Colonic mucosa (tissue), 4 donors: ENCODE measurements at regions not wholly inside any gene's neighbourhood (a gene's known extent, or its start where the extent isn't known, plus 50 kb on each side); places are given as distances from the start of the nearest gene placed in this dataset.

Experiments used
- DNase-seq: peaks from one replicate; pipeline ENCODE4 v3.0.0-alpha.2; 2020
- H3K27ac ChIP-seq: fragments of 200-600 bp; one replicate; pipeline ENCODE4 v1.8.0; 2021
- H3K27me3 ChIP-seq: fragments of 200-600 bp; one replicate; pipeline ENCODE4 v1.8.0; 2021
- H3K36me3 ChIP-seq: fragments of 200-600 bp; one replicate; pipeline ENCODE4 v1.8.0; 2021
- H3K4me1 ChIP-seq: fragments of 200-600 bp; one replicate; pipeline ENCODE4 v1.8.0; 2021; ENCODE audit warnings: mild to moderate bottlenecking
- H3K4me3 ChIP-seq: fragments of 200-600 bp; one replicate; pipeline ENCODE4 v1.8.0; 2021
- H3K9ac ChIP-seq, 2 donors: one replicate each; pipeline ENCODE4 v1.7.0; 2013; ENCODE audit warnings: control low read depth in 2 of 2, low read depth in 2 of 2, low read length in 2 of 2
- H3K9me3 ChIP-seq: fragments of 200-600 bp; one replicate; pipeline ENCODE4 v1.8.0; 2021
- intact Hi-C: fragments of 100-400 bp; cut with DNase I; formaldehyde crosslinking; loops from one replicate; pipeline ENCODE4 v1.14.1; 2022
- TF ChIP-seq, protein P1 (sequence below): fragments of 200-600 bp; IDR thresholded peaks from one replicate; pipeline ENCODE4 v1.8.0; 2022; ENCODE audit warnings: antibody characterized with exemption, mild to moderate bottlenecking
- donor health status: healthy.
- donor health status: DM: no; HTN: no; CAD: no.
- donor health status: DM: no; HTN: no; CAD: no.

- DNase-seq: no peak
- intact Hi-C loops: no loop called here
- TF ChIP-seq, protein P1, sequence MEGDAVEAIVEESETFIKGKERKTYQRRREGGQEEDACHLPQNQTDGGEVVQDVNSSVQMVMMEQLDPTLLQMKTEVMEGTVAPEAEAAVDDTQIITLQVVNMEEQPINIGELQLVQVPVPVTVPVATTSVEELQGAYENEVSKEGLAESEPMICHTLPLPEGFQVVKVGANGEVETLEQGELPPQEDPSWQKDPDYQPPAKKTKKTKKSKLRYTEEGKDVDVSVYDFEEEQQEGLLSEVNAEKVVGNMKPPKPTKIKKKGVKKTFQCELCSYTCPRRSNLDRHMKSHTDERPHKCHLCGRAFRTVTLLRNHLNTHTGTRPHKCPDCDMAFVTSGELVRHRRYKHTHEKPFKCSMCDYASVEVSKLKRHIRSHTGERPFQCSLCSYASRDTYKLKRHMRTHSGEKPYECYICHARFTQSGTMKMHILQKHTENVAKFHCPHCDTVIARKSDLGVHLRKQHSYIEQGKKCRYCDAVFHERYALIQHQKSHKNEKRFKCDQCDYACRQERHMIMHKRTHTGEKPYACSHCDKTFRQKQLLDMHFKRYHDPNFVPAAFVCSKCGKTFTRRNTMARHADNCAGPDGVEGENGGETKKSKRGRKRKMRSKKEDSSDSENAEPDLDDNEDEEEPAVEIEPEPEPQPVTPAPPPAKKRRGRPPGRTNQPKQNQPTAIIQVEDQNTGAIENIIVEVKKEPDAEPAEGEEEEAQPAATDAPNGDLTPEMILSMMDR: no peak
- H3K4me3 ChIP-seq: no peak overlapping the region
- H3K4me1 ChIP-seq: no peaks in the 10 kb centered on the region
- H3K9me3 ChIP-seq: no peaks in the 10 kb centered on the region
- H3K27ac ChIP-seq: no peak overlapping the region
- H3K27me3 ChIP-seq: no peaks in the 10 kb centered on the region
- H3K9ac ChIP-seq: no peak overlapping the region
- H3K36me3 ChIP-seq: no peaks in the 10 kb centered on the region
These were observed 284.2 kb upstream of the LRRC7 start for GRCh38 chr1:69283516-69283915.

DNA sequence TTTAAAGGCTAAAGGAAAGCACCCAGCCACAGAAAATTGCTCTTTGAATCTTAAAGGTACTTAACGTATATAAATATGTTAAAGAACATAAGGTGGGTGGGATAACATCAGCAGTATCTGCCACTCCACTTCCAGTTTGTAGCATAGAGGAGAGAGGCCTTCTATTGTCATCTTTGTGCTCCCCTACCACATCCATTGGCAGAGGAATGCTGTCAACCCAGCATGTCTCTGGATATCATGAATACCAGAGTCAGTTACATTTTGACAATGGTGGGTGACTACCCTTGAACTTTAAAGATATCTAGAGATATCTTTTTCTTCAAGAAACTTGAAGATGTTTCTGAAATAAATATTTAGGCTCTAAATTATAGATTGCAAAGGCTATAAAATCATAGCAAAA lies 283.2 kb upstream of the LRRC7 start:
- intact Hi-C loops: no loop called here
- TF ChIP-seq, protein P1: no peak
- Histone ChIP-seq H3K9ac (no peak overlapping the region), H3K36me3 (no peaks in the 10 kb centered on the region), H3K4me1 (no peaks in the 10 kb centered on the region), H3K9me3 (no peaks in the 10 kb centered on the region), H3K27me3 (no peaks in the 10 kb centered on the region), H3K27ac (no peak overlapping the region), H3K4me3 (no peak overlapping the region)
- DNase-seq: no peak

DNA sequence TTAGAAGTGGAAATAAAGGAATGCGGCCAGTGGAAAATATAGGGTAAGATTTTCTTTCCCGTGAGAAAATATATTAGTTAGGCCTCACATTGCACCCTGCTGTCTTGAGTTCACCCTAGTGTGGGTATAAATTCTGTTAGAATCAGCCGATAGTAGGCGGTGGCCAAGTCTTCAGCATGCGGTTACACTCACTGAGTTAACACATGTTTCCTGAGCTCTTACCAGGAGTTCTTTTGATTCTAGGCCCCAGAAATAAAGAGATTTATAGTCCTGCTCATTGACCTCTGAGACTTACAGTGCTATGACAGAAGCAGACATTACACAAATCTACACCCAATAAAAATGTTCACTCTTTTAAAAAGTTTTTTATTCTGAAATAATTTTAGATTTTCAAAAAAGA lies 279.3 kb upstream of the LRRC7 start:
- no peak overlapping the region for H3K4me3 ChIP-seq
- H3K36me3 ChIP-seq: no peaks in the 10 kb centered on the region
- no peaks in the 10 kb centered on the region for H3K4me1 ChIP-seq
- no peaks in the 10 kb centered on the region for H3K9me3 ChIP-seq
- TF ChIP-seq, protein P1: no peak
- H3K9ac ChIP-seq: no peak overlapping the region
- no peak for DNase-seq
- no peaks in the 10 kb centered on the region for H3K27me3 ChIP-seq
- intact Hi-C loops: no loop called here
- H3K27ac ChIP-seq: no peak overlapping the region

- H3K36me3 ChIP-seq: no peaks in the 10 kb centered on the region
- intact Hi-C loops: no loop called here
- no peaks in the 10 kb centered on the region for H3K9me3 ChIP-seq
- H3K9ac ChIP-seq: no peak overlapping the region
- H3K4me3 ChIP-seq: no peak overlapping the region
- no peak for DNase-seq
- H3K27ac ChIP-seq: no peak overlapping the region
- no peaks in the 10 kb centered on the region for H3K4me1 ChIP-seq
- TF ChIP-seq, protein P1: no peak
- no peaks in the 10 kb centered on the region for H3K27me3 ChIP-seq
These were observed 277.4 kb upstream of the LRRC7 start for GRCh38 chr1:69290291-69290690.

DNA sequence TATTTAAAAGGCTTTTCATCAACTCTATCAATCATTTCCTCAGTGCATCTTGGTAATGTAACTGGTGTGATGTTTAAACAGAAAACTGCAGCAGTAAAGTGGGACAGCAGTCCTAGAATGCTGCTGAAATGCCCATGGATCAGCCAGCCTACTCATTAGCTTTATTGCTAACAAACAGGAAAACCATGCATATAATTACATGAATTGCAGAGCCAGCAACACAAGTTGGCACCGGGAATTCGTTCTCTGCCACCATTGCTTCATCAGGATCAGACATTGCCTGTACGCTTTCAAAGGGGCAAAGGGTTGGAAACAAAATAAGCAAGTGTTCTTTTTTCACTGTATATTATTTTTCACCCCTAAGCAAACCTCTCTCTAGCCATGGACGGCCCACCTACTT lies 276.2 kb upstream of the LRRC7 start:
- no peaks in the 10 kb centered on the region for H3K36me3 ChIP-seq
- no peaks in the 10 kb centered on the region for H3K4me1 ChIP-seq
- H3K27me3 ChIP-seq: no peaks in the 10 kb centered on the region
- H3K4me3 ChIP-seq: no peak overlapping the region
- no peak overlapping the region for H3K27ac ChIP-seq
- intact Hi-C loops: no loop called here
- TF ChIP-seq, protein P1: no peak
- no peak for DNase-seq
- H3K9ac ChIP-seq: no peak overlapping the region
- no peaks in the 10 kb centered on the region for H3K9me3 ChIP-seq

GRCh38 chr1:69292833-69293232 lies 274.9 kb upstream of the LRRC7 start:
- no peaks in the 10 kb centered on the region for H3K27me3 ChIP-seq
- H3K4me3 ChIP-seq: no peak overlapping the region
- no peak for DNase-seq
- H3K9me3 ChIP-seq: no peaks in the 10 kb centered on the region
- no peak overlapping the region for H3K27ac ChIP-seq
- H3K36me3 ChIP-seq: no peaks in the 10 kb centered on the region
- no peaks in the 10 kb centered on the region for H3K4me1 ChIP-seq
- TF ChIP-seq, protein P1: no peak
- no peak overlapping the region for H3K9ac ChIP-seq
- intact Hi-C loops: no loop called here
